Mammary epithelial cell (primary cell): ENCODE measurements at regions not wholly inside any gene's neighbourhood (a gene's known extent, or its start where the extent isn't known, plus 50 kb on each side); places are given as distances from the start of the nearest gene placed in this dataset.

ENCODE experiments used
- CTCF ChIP-seq, 2 donors: IDR thresholded peaks in 1 of 2; conservative IDR thresholded peaks in 1 of 2; 2 replicates each; pipeline ENCODE4 v1.5.1; 2011 to 2012; ENCODE audit warnings: inconsistent platforms in 2 of 2, low read length in 2 of 2, mild to moderate bottlenecking in 2 of 2, control low read depth in 1 of 2, low read depth in 1 of 2; ENCODE audit not compliant: insufficient read depth in 1 of 2; ENCODE audit errors: extremely low read depth in 1 of 2
- EZH2 ChIP-seq: IDR thresholded peaks from 2 replicates; pipeline ENCODE4 v1.6.1; 2012; ENCODE audit warnings: low read length, inconsistent platforms, borderline replicate concordance

GRCh38 chr1:196027127-196027526, 581.1 kb downstream of the KCNT2 start:
- TF ChIP-seq CTCF (conservative IDR thresholded peaks at IDR 0.05 in 1 of 2, IDR thresholded peaks at IDR 0.05 in 1 of 2; ENCODE audit: extremely low read depth in 1 of 2, insufficient read depth in 1 of 2, low read depth in 1 of 2, low read length in 2 of 2), result no peak
- no peak for TF ChIP-seq EZH2
